ENCODE measurements at regions not wholly inside any gene's neighbourhood (a gene's known extent, or its start where the extent isn't known, plus 50 kb on each side); places are given as distances from the start of the nearest gene placed in this dataset.

GRCh38 chr17:68792042-68792685, 163.0 kb downstream of the ABCA8 start:
- TF ChIP-seq EZH2phosphoT487 (IDR thresholded peaks at IDR 0.05; ENCODE audit: low read depth, severe bottlenecking, unreplicated experiment) (no peak), CTCF (IDR thresholded peaks at IDR 0.05; ENCODE audit: poor library complexity) (no peak)

Data from hepatocyte (in vitro differentiated cells).